HG03039 (cell line): ENCODE measurements at regions not wholly inside any gene's neighbourhood (a gene's known extent, or its start where the extent isn't known, plus 50 kb on each side); places are given as distances from the start of the nearest gene placed in this dataset.

ENCODE experiments used
- ATAC-seq: cut with Tn5 transposase; IDR thresholded peaks from one replicate; pipeline ENCODE4 v1.9.1; 2021; ENCODE audit warnings: mild to moderate bottlenecking, moderate library complexity; ENCODE audit not compliant: unreplicated experiment

DNA sequence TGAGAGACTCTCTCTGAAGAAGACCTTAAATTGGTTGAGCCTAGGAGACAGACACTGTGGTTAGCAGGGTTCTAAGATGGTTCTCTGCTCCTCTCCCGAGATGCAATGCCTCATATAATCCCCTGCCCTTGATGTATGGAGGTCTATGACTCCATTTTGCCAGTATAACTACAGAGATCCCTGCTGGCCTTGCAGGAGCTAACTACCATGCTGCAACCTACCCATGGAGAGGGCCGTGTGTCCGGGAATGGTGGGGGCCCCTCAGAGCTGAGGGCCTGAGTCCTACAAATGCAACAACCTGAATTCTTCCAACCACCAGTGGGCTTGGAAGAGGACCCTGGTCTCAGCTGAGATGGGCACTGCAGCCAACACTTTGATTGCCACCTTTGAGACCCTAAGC is 388.0 kb downstream of the SETD4 start:
- no peak for ATAC-seq

DNA sequence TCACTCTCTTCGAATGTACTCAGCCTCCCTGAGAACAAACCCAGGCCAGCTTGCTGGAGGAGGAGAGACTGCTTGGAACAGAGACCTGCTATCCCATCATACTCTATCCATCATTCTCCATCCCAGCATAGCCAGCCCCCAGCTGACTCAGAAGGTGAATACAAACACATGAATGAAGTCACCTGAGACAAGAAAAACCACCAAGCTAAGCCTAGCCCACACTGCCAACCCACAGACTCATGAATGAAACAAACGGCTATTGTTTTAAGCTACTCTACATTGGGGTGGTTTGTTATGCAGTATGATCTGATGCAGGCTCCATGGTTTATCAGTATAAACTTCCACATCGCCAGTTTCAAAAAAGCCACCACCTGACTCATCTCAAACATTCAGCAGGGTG is 395.6 kb downstream of the SETD4 start:
- ATAC-seq, result no peak

- ATAC-seq, result no peak
Measured at GRCh38 chr21:35663856-35664606, 396.3 kb downstream of the SETD4 start.

DNA sequence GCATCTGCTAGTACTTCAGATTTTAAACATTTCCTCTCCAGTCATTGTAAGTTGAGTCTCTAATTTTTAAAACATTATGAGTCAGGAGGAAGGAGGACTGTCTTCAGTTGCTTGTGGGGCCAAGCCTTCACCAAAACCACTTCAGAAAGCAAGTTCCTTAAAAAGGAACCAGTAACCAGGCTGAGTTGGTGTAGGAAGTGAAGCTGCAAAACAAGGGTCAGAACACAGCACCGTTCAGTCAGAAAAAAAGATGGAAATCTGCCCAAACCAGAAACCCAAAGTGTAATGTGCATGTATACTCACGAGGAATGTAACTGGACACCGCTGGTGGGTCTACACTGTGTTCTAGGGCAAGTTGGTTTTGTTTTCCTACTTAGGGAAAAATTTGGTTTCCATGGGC is 402.1 kb downstream of the SETD4 start:
- no peak for ATAC-seq

- no peak for ATAC-seq
Measured at GRCh38 chr21:35652872-35653271, 407.5 kb downstream of the SETD4 start.

DNA sequence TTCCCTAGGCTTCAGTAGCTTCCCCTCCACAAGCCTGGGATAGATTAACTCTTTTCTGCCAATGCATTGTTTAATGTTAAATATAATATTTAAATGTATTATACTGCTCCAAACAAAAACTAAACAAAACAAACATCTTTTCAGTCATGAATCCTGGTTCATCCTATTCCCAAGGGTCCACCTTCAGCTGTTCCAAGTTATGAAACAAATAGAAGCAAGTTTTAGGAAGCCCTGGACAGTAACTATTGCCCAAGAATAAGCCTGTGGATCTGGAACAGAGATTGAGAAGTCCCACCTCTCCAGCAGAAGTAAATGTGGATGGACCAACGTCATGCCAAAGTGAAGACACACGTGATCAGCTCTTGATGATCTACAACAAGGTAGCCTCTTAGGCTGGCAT is 408.1 kb downstream of the SETD4 start:
- no peak for ATAC-seq

DNA sequence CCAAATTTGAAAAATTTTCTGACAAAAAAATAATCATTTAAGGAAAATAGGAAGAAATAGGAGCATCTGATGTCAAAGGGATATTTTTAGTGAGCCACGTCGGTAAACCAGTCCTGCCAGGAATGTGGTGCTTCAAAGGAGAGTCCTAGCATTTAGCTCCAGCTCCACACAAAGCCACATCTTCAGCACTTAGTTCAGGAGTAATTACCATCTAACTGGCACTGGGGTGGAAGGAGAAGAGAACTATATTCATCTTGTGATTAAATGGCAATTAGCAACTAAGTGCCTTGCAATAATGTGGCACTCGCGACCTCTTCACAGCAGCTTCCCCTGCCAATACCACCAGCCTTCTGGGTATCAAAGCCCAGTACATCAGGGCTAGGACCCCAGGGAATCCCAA is 409.1 kb downstream of the SETD4 start:
- no peak for ATAC-seq

GRCh38 chr21:35649186-35649585 is 411.1 kb downstream of the SETD4 start:
- no peak for ATAC-seq

DNA sequence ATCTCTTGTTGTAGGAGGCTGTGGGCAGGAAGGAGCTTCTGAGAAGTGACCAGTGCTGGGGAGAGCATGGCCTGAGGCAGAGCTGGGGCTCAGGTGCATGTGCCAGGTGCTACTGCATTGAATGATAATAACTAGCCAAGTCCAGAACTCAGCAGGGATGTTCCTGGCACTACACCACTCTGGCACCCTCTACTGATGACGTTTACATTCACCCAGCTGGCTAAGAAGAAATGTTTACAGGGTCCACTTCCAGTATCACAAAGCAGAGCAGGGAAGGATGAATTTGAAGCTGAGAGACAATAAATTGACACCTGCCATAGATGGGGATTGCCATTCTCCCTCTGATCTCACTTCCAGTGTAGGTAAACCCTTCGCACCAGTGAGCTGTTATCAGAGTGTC is 411.8 kb downstream of the SETD4 start:
- no peak for ATAC-seq

DNA sequence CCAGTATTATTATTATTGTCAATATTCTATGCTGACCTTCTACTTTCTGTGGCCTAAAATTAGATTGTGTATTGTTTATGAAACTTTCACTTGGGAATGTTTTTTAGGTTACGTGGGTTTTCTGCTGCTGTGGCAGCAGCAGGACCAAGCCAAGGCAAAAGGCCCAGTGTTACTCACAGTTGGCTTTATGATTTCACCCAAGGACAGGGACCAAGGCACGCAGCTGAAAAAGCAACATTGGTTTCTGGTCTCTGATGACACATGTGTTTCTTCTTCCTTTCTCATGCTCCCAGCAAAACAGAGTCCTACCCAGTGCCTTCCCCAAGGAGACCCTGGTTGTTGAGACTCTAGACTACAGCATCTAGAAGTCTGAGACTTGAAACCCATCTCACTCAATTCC is 413.7 kb downstream of the SETD4 start:
- ATAC-seq, result no peak

- no peak for ATAC-seq
Measured at GRCh38 chr21:35645991-35646390, 414.3 kb downstream of the SETD4 start.

DNA sequence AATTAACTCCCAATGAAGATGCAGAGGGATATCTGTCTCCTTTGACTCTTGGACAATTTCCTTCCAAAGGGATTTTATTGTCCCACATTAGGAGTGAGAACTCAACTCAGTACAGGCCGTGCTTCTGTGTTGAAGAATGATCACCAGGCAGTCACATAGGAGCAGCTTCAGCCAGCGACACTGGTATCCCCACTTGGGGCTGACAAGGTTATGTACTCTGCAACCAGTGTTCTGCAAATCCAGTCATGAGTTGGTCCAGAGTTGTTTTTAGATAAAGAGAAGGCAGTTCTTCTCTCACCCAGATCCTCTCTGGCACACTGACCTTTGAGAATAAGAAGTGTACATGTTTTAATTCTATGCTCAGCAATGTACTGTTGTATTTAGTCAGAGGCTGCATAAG is 415.8 kb downstream of the SETD4 start:
- no peak for ATAC-seq

- ATAC-seq, result no peak
Measured at GRCh38 chr21:35643176-35643575, 417.1 kb downstream of the SETD4 start.

GRCh38 chr21:35641271-35642016 is 418.9 kb downstream of the SETD4 start:
- ATAC-seq, result no peak

- no peak for ATAC-seq
Measured at GRCh38 chr21:35637431-35637830, 422.9 kb downstream of the SETD4 start.

- ATAC-seq, result no peak
Measured at GRCh38 chr21:35635994-35636393, 424.3 kb downstream of the SETD4 start.

- ATAC-seq, result no peak
Measured at GRCh38 chr21:35635261-35635660, 425.1 kb downstream of the SETD4 start.

DNA sequence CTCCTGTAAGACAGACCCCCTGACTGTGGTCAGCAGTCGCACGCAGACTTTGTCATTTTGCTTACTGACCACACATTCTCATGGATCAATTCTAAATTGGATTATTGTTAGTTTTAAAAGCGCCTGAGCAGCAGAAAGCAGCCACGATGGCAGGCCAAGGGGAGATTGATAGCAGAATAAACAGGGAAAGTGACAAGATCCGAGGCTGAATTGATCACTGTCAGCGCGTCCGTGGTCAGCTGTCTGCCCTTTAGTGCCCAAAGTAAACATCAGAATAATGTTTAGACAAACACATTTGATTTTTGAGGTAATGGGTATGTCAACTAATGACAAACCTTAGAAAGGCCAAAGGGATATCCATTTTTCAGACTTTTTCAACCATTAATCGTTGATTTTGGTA is 426.8 kb downstream of the SETD4 start:
- no peak for ATAC-seq

DNA sequence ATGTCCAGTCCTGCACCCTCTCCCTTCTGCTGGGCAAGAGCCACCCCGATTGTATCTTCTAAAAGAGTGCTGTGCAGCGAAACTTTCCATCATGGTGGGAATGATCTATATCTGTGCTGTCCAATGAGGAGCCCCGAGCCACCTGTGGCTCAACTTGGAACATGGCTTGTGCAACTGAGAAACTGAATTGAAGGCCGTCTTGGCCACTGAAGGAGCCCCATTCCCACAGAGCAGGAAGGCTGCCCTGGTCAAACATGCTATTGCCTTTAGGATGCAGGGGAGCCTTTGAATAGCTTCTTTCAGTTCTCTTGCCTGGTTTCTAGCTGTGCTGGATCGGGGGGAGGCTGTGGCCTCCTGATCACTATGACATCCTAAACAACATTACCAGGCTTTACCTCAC is 427.6 kb downstream of the SETD4 start:
- no peak for ATAC-seq

DNA sequence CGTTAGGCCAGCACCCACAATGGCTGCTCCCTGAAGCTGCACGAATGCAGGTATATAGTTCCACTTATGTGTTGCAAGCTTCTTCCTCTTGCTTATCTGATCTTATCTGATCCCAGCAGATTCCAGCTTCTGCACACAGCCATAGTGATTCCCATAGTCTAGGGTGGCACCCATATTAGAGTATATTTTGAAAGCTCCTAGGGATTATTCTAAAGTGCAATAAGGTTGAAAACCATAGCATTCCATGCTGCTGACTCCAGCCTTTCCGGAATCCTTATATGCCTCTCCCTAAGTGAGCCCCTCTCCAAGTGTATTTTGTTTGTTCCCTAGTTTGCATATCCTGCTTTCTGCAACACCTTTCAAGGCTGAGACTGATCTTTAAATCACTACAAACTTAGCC is 432.0 kb downstream of the SETD4 start:
- ATAC-seq, result no peak

DNA sequence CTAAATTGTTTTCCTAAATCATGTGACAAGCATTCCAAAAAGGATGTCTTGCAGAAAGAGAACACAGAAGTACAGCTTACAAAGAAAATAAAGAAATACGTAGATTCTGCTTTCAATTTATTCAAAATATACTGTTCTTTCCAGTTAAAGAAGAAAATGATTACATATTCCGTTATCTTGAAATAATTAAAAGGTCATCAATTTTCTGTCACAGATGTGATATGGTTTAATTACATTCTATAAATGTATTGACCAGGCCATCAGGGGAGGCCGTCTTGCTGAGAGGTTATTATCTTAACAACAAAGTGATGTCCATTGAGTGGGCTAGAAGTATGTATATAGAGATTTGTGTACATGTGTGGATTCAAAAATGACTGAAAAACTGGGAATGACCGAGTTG is 432.9 kb downstream of the SETD4 start:
- ATAC-seq, result no peak

- ATAC-seq, result no peak
Measured at GRCh38 chr21:35625576-35625975, 434.8 kb downstream of the SETD4 start.

GRCh38 chr21:35624901-35625300 is 435.4 kb downstream of the SETD4 start:
- no peak for ATAC-seq
